Neural progenitor cell (in vitro differentiated cells): ENCODE measurements at regions not wholly inside any gene's neighbourhood (a gene's known extent, or its start where the extent isn't known, plus 50 kb on each side); places are given as distances from the start of the nearest gene placed in this dataset.

Source experiments
- DNase-seq: peaks from one replicate; pipeline ENCODE4 v3.0.0-alpha.2; 2016; ENCODE audit warnings: low spot score
- H2AFZ ChIP-seq: fragments of 200-600 bp; sonication (generic); replicated peaks from 2 replicates; pipeline ENCODE4 v1.6.1; 2016; ENCODE audit warnings: antibody characterized with exemption
- H3F3A ChIP-seq: fragments of 200-600 bp; sonication (generic); 2 replicates; pipeline ENCODE4 v1.6.1; 2016; ENCODE audit warnings: antibody characterized with exemption, low read depth
- H3K27ac ChIP-seq: fragments of 200-600 bp; sonication (generic); 2 replicates; pipeline ENCODE4 v1.5.1; 2016; ENCODE audit warnings: mild to moderate bottlenecking
- H3K27me3 ChIP-seq: fragments of 200-600 bp; sonication (generic); 2 replicates; pipeline ENCODE4 v1.6.1; 2016; ENCODE audit warnings: mild to moderate bottlenecking, moderate library complexity
- H3K36me3 ChIP-seq: fragments of 200-600 bp; sonication (generic); 2 replicates; pipeline ENCODE4 v1.5.1; 2016
- H3K4me1 ChIP-seq: fragments of 200-600 bp; sonication (generic); 2 replicates; pipeline ENCODE4 v1.6.1; 2016; ENCODE audit warnings: mixed run types
- H3K4me2 ChIP-seq: fragments of 200-600 bp; sonication (generic); 2 replicates; pipeline ENCODE4 v1.6.1; 2016
- H3K4me3 ChIP-seq: fragments of 200-600 bp; sonication (generic); 2 replicates; pipeline ENCODE4 v1.5.1; 2016
- H3K79me2 ChIP-seq: fragments of 200-600 bp; sonication (generic); 2 replicates; pipeline ENCODE4 v1.6.1; 2016; ENCODE audit warnings: low read depth
- H3K9ac ChIP-seq: fragments of 200-600 bp; sonication (generic); 2 replicates; pipeline ENCODE4 v1.6.1; 2016
- H3K9me3 ChIP-seq: fragments of 200-600 bp; sonication (generic); 2 replicates; pipeline ENCODE4 v1.5.1; 2016; ENCODE audit warnings: low read depth
- H4K20me1 ChIP-seq: fragments of 200-600 bp; sonication (generic); 2 replicates; pipeline ENCODE4 v1.6.1; 2016; ENCODE audit warnings: low read depth
- H3K27ac Mint-ChIP-seq: 3 replicates; pipeline ENCODE4 v1.8.0; 2021; ENCODE audit warnings: mixed read lengths
- H3K27me3 Mint-ChIP-seq: 2 replicates; pipeline ENCODE4 v1.8.0; 2022; ENCODE audit warnings: low read depth, mild to moderate bottlenecking, inconsistent platforms, moderate library complexity, mixed read lengths; ENCODE audit not compliant: insufficient read depth
- H3K36me3 Mint-ChIP-seq: 3 replicates; pipeline ENCODE4 v1.8.0; 2021; ENCODE audit warnings: mixed read lengths
- H3K4me1 Mint-ChIP-seq: 3 replicates; pipeline ENCODE4 v1.8.0; 2021; ENCODE audit warnings: mixed read lengths
- H3K4me3 Mint-ChIP-seq: 3 replicates; pipeline ENCODE4 v1.8.0; 2021; ENCODE audit warnings: mild to moderate bottlenecking, moderate library complexity, mixed read lengths
- H3K9me3 Mint-ChIP-seq: 3 replicates; pipeline ENCODE4 v1.8.0; 2020; ENCODE audit warnings: mixed read lengths
- CTCF ChIP-seq: fragments of 200-600 bp; sonication (generic); IDR thresholded peaks from 2 replicates; pipeline ENCODE4 v1.5.1; 2017; ENCODE audit warnings: antibody characterized with exemption, mild to moderate bottlenecking
- EZH2 ChIP-seq: fragments of 200-600 bp; sonication (generic); IDR thresholded peaks from 2 replicates; pipeline ENCODE4 v1.6.1; 2017; ENCODE audit warnings: antibody characterized with exemption, mild to moderate bottlenecking, moderate library complexity
- EZH2phosphoT487 ChIP-seq: fragments of 200-600 bp; sonication (generic); IDR thresholded peaks from 2 replicates; pipeline ENCODE4 v1.6.1; 2017; ENCODE audit warnings: antibody characterized with exemption

- Mint-ChIP-seq H3K4me3 (no peak overlapping the region), H3K9me3 (no peaks in the 10 kb centered on the region), H3K27ac (no peak overlapping the region), H3K36me3 (no peaks in the 10 kb centered on the region), H3K4me1 (no peaks in the 10 kb centered on the region), H3K27me3 (no peaks in the 10 kb centered on the region)
- H3K9me3 ChIP-seq: no peaks in the 10 kb centered on the region
- no peak overlapping the region for H3K9ac ChIP-seq
- H3K4me1 ChIP-seq: no peaks in the 10 kb centered on the region
- TF ChIP-seq EZH2 (no peak), CTCF (no peak), EZH2phosphoT487 (no peak)
- DNase-seq: no peak
- no peaks in the 10 kb centered on the region for H3F3A ChIP-seq
- H4K20me1 ChIP-seq: no peaks in the 10 kb centered on the region
- H3K27ac ChIP-seq: no peak overlapping the region
- H3K4me3 ChIP-seq: no peak overlapping the region
- no peaks in the 10 kb centered on the region for H3K36me3 ChIP-seq
- no peaks in the 10 kb centered on the region for H3K79me2 ChIP-seq
- no peak overlapping the region for H3K4me2 ChIP-seq
- H2AFZ ChIP-seq: peak overlapping the region; percentile 57
- H3K27me3 ChIP-seq: no peaks in the 10 kb centered on the region
These were observed 377.1 kb upstream of the CNTNAP5 start for GRCh38 chr2:123648016-123648415.

DNA sequence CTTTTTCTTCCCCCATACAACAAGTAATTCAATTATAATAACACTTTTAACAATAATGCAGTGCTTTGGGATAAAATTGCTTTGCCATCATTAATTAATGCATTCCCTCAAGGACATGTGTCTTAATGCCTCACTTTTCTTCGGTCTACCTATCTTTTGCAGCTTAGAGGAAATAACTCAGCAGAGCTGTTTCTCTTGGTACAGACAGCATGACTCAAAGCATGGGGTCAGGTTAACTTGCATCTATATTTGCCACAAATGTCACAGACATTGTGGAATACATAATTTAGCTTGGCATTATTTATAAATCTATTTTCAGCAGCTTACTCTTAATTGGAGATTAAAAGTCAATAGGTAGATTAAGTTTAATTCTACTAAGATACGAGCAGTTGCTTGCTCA is 376.1 kb upstream of the CNTNAP5 start:
- no peak overlapping the region for H3K4me3 Mint-ChIP-seq

DNA sequence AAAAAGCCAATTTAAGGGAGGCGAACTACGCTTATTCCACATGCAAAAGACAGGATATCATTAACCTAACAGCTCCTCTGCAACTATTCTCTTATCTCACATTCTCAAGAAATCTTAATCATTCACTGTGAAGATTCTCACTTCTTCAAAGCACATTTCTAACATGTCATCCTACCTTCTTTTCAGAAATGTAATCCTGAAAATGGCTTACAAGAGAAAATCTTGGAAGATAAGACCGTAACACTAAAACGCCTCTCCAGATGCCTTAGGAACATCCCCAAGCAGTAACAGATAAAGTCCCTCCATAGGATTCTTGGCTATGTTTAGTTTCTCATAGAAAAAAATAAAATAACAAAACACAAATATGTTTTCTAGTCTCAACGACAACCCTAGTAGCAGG is 373.9 kb upstream of the CNTNAP5 start:
- no peaks in the 10 kb centered on the region for H3F3A ChIP-seq
- H3K9ac ChIP-seq: no peak overlapping the region
- no peak overlapping the region for H3K4me3 ChIP-seq
- no peaks in the 10 kb centered on the region for H3K36me3 Mint-ChIP-seq
- no peak for DNase-seq
- no peaks in the 10 kb centered on the region for H3K79me2 ChIP-seq
- no peaks in the 10 kb centered on the region for H4K20me1 ChIP-seq
- no peaks in the 10 kb centered on the region for H3K27me3 Mint-ChIP-seq
- H3K27me3 ChIP-seq: no peaks in the 10 kb centered on the region
- H3K9me3 ChIP-seq: no peaks in the 10 kb centered on the region
- no peaks in the 10 kb centered on the region for H3K9me3 Mint-ChIP-seq
- H3K4me1 ChIP-seq: no peaks in the 10 kb centered on the region
- H3K4me2 ChIP-seq: no peak overlapping the region
- H3K4me3 Mint-ChIP-seq: no peak overlapping the region
- H3K27ac ChIP-seq: no peak overlapping the region
- H3K27ac Mint-ChIP-seq: no peak overlapping the region
- TF ChIP-seq EZH2phosphoT487 (no peak), CTCF (no peak), EZH2 (no peak)
- H3K36me3 ChIP-seq: no peaks in the 10 kb centered on the region
- H2AFZ ChIP-seq: no peak overlapping the region
- no peaks in the 10 kb centered on the region for H3K4me1 Mint-ChIP-seq

More for the DNA sequence above, 376.1 kb upstream of the CNTNAP5 start:
- Mint-ChIP-seq H3K27me3 (no peaks in the 10 kb centered on the region), H3K4me1 (no peaks in the 10 kb centered on the region), H3K9me3 (no peaks in the 10 kb centered on the region), H3K36me3 (no peaks in the 10 kb centered on the region), H3K27ac (no peak overlapping the region)
- Histone ChIP-seq H3K9me3 (no peaks in the 10 kb centered on the region), H3K27ac (no peak overlapping the region), H3F3A (no peaks in the 10 kb centered on the region), H3K4me3 (no peak overlapping the region), H3K9ac (no peak overlapping the region), H2AFZ (no peak overlapping the region), H3K79me2 (no peaks in the 10 kb centered on the region), H4K20me1 (no peaks in the 10 kb centered on the region), H3K4me1 (no peaks in the 10 kb centered on the region), H3K36me3 (no peaks in the 10 kb centered on the region), H3K4me2 (no peak overlapping the region), H3K27me3 (no peaks in the 10 kb centered on the region)
- DNase-seq: no peak
- TF ChIP-seq CTCF (no peak), EZH2 (no peak), EZH2phosphoT487 (no peak)

GRCh38 chr2:123652320-123652719 is 372.8 kb upstream of the CNTNAP5 start:
- Histone ChIP-seq H3K36me3 (no peaks in the 10 kb centered on the region), H3K9ac (no peak overlapping the region), H3K79me2 (no peaks in the 10 kb centered on the region), H3K27me3 (no peaks in the 10 kb centered on the region), H3K4me3 (no peak overlapping the region), H3F3A (no peaks in the 10 kb centered on the region), H3K4me1 (no peaks in the 10 kb centered on the region), H2AFZ (no peak overlapping the region), H3K27ac (no peak overlapping the region), H3K9me3 (no peaks in the 10 kb centered on the region), H3K4me2 (no peak overlapping the region), H4K20me1 (no peaks in the 10 kb centered on the region)
- Mint-ChIP-seq H3K4me1 (no peaks in the 10 kb centered on the region), H3K36me3 (no peaks in the 10 kb centered on the region), H3K27me3 (no peaks in the 10 kb centered on the region), H3K27ac (no peak overlapping the region), H3K4me3 (no peak overlapping the region), H3K9me3 (no peaks in the 10 kb centered on the region)
- TF ChIP-seq EZH2: no peak
- DNase-seq: no peak
